ENCODE measurements at regions not wholly inside any gene's neighbourhood (a gene's known extent, or its start where the extent isn't known, plus 50 kb on each side); places are given as distances from the start of the nearest gene placed in this dataset.

- no peak for DNase-seq
- Histone ChIP-seq H3K9me3 (ENCODE audit: control insufficient read depth, low read depth, low read length) (no peaks in the 10 kb centered on the region), H3K79me2 (ENCODE audit: insufficient read depth, low read length) (no peaks in the 10 kb centered on the region), H3K18ac (ENCODE audit: insufficient read length, low read depth, low read length) (no peak overlapping the region), H3K23me2 (ENCODE audit: insufficient read length, low read depth, low read length, poor library complexity, severe bottlenecking) (no peaks in the 10 kb centered on the region), H3K14ac (ENCODE audit: insufficient read depth, low read length) (no peak overlapping the region), H3T11ph (ENCODE audit: low read length) (no peak overlapping the region), H2BK20ac (ENCODE audit: low read depth, low read length, poor library complexity, severe bottlenecking) (no peak overlapping the region), H3K4me2 (ENCODE audit: insufficient read depth, insufficient read length, low read length) (no peak overlapping the region), H2AK5ac (ENCODE audit: insufficient read length, low read length) (no peak overlapping the region), H4K91ac (ENCODE audit: insufficient read length, low read depth, low read length) (no peak overlapping the region), H3K4ac (ENCODE audit: low read depth, low read length) (no peak overlapping the region), H3K27ac (ENCODE audit: insufficient read length, low read depth, low read length) (no peak overlapping the region), H2AFZ (ENCODE audit: low read length) (no peak overlapping the region), H3K27me3 (ENCODE audit: insufficient read depth, low read length) (no peaks in the 10 kb centered on the region), H3K79me1 (ENCODE audit: insufficient read depth, low read depth, low read length, poor library complexity, severe bottlenecking) (no peaks in the 10 kb centered on the region), H2BK15ac (ENCODE audit: low read depth, low read length) (no peak overlapping the region), H2BK12ac (ENCODE audit: insufficient read length, low read depth, low read length) (no peak overlapping the region), H4K8ac (replicated peaks; ENCODE audit: insufficient read length, low read depth, low read length) (no peak overlapping the region), H2BK5ac (ENCODE audit: insufficient read length, low read length) (no peak overlapping the region), H3K4me1 (ENCODE audit: insufficient read depth, low read length) (peaks cover 10% of the 10 kb centered on the region), H2BK120ac (ENCODE audit: low read depth, low read length, poor library complexity, severe bottlenecking) (no peak overlapping the region), H3K56ac (ENCODE audit: insufficient read length, low read depth, low read length) (no peak overlapping the region), H3K23ac (ENCODE audit: insufficient read length, low read depth, low read length) (no peak overlapping the region), H3K9ac (ENCODE audit: extremely low read depth, insufficient read length, low read length) (no peak overlapping the region), H4K20me1 (ENCODE audit: control insufficient read depth, insufficient read depth, insufficient read length) (no peaks in the 10 kb centered on the region), H4K5ac (ENCODE audit: insufficient read length, low read depth, low read length) (no peak overlapping the region)
- Mint-ChIP-seq H3K4me3 (no peak overlapping the region), H3K27ac (no peak overlapping the region), H3K9me3 (peaks cover 3 to 6% of the 10 kb centered on the region in 2 experiments; a peak in 3 of 5 replicates), H3K4me1 (peaks cover 48 to 49% of the 10 kb centered on the region in 2 experiments), H3K36me3 (ENCODE audit: insufficient read depth in 1 of 3, low read depth in 3 of 3) (peaks cover 0 to 5% (median 3%) of the 10 kb centered on the region in 3 experiments; a peak in 2 of 7 replicates), H3K27me3 (ENCODE audit: low read depth) (peaks cover 1% of the 10 kb centered on the region)
- TF ChIP-seq CTCF (conservative IDR thresholded peaks at IDR 0.05), result no peak
- no CpG with 5 or more reads among the region's 4 CpGs for WGBS (ENCODE audit: extremely low coverage, insufficient read length, low lambda C conversion rate)
These were observed 70.9 kb upstream of the UBE3A start for GRCh38 chr15:25509703-25510102.
